ENCODE measurements at regions not wholly inside any gene's neighbourhood (a gene's known extent, or its start where the extent isn't known, plus 50 kb on each side); places are given as distances from the start of the nearest gene placed in this dataset.

DNA sequence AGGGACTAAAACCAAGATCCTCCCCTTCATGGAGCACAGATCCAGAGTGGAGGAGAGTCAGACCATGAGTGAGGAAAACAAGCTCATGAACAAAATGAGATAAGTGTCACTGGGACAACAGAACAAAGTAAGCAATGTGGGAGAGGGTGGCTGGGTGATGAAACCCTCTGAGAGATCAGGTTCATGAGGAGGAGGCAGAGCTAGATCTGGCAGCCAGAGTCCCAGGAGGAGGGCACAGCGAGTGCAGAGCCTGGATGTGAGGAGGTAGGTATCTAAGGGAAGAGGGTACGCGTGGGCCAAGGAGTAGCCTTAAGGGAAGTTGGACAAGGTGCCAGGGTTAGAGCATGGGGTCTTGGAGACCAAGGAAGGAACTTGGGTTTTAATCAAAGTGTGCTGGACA is 1311.9 kb downstream of the UQCRFS1 start:
- Histone ChIP-seq H3K4me3 (replicated peaks; ENCODE audit: insufficient read depth, low read length) (no peak overlapping the region), H3K27ac (replicated peaks) (no peak overlapping the region), H3K27me3 (ENCODE audit: insufficient read depth, poor library complexity, severe bottlenecking) (no peaks in the 10 kb centered on the region)
- no peak for DNase-seq (ENCODE audit: low read depth in 1 of 2, low spot score in 1 of 2)
- no peak for TF ChIP-seq REST (IDR thresholded peaks at IDR 0.05; ENCODE audit: insufficient replicate concordance, low read depth)
- no peak for TF ChIP-seq SPI1 (IDR thresholded peaks at IDR 0.05; ENCODE audit: borderline replicate concordance, low read depth)
- TF ChIP-seq CTCF (IDR thresholded peaks at IDR 0.05; ENCODE audit: insufficient read depth, low read length) = no peak
- TF ChIP-seq POLR2AphosphoS5 (IDR thresholded peaks at IDR 0.05; ENCODE audit: low read depth) = no peak
- no peak for TF ChIP-seq GABPA (IDR thresholded peaks at IDR 0.05; ENCODE audit: low read depth)

DNA sequence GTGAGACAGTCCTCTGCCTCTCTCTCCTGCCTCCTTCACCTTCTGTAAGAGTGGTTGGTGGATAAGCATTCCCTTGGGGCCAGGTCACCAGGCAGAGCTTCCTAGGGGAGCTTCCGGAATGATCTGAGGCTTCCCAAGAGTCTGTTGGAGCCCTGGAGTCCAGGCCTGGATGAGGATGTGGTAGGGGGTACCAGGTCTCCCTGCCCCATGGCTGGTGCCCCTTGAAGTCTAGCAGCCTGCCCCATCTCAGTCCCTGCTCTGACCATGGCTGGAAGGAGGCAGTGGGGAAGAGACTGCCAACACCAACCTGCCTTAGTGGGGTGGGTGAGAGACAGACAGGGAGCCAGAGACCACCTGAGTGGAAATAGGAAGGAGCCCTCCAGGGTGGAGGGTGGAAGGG is 1316.9 kb downstream of the UQCRFS1 start:
- DNase-seq (ENCODE audit: low read depth in 1 of 2, low spot score in 1 of 2) = no peak
- Histone ChIP-seq H3K27me3 (ENCODE audit: insufficient read depth, poor library complexity, severe bottlenecking) (no peaks in the 10 kb centered on the region), H3K27ac (replicated peaks) (no peak overlapping the region), H3K4me3 (replicated peaks; ENCODE audit: insufficient read depth, low read length) (no peak overlapping the region)
- no peak for TF ChIP-seq REST (IDR thresholded peaks at IDR 0.05; ENCODE audit: insufficient replicate concordance, low read depth)
- TF ChIP-seq GABPA (IDR thresholded peaks at IDR 0.05; ENCODE audit: low read depth) = no peak
- no peak for TF ChIP-seq CTCF (IDR thresholded peaks at IDR 0.05; ENCODE audit: insufficient read depth, low read length)
- TF ChIP-seq POLR2AphosphoS5 (IDR thresholded peaks at IDR 0.05; ENCODE audit: low read depth) = no peak
- no peak for TF ChIP-seq SPI1 (IDR thresholded peaks at IDR 0.05; ENCODE audit: borderline replicate concordance, low read depth)

- DNase-seq (ENCODE audit: low read depth in 1 of 2, low spot score in 1 of 2) = no peak
- H3K4me3 ChIP-seq (replicated peaks; ENCODE audit: insufficient read depth, low read length) = no peak overlapping the region
- H3K27ac ChIP-seq (replicated peaks) = no peak overlapping the region
- TF ChIP-seq SPI1 (IDR thresholded peaks at IDR 0.05; ENCODE audit: borderline replicate concordance, low read depth) = no peak
- no peak for TF ChIP-seq REST (IDR thresholded peaks at IDR 0.05; ENCODE audit: insufficient replicate concordance, low read depth)
- TF ChIP-seq POLR2AphosphoS5 (IDR thresholded peaks at IDR 0.05; ENCODE audit: low read depth) = no peak
- TF ChIP-seq GABPA (IDR thresholded peaks at IDR 0.05; ENCODE audit: low read depth) = no peak
- TF ChIP-seq CTCF (IDR thresholded peaks at IDR 0.05; ENCODE audit: insufficient read depth, low read length) = no peak
- no peaks in the 10 kb centered on the region for H3K27me3 ChIP-seq (ENCODE audit: insufficient read depth, poor library complexity, severe bottlenecking)
These were observed 1317.8 kb downstream of the UQCRFS1 start for GRCh38 chr19:27894906-27895754.
